IMR-90 (cell line): ENCODE measurements at regions not wholly inside any gene's neighbourhood (a gene's known extent, or its start where the extent isn't known, plus 50 kb on each side); places are given as distances from the start of the nearest gene placed in this dataset.

ENCODE experiments used
- ATAC-seq: fragments of 200-7000 bp; cut with Tn5 transposase; 2 replicates; pipeline ENCODE4 v1.9.1; 2020; ENCODE audit warnings: low read depth, mild to moderate bottlenecking, moderate library complexity
- BruUV-seq: library from RNA; stranded (reverse); fragments of 400-500 nt; replicated peaks from 2 replicates; lab custom pipeline; 2021; lab: Mats Ljungman, UMichigan
- CTCF ChIA-PET: fragments of 300-600 bp; formaldehyde crosslinking; extraction: SDS; loops from one replicate; lab custom pipeline; 2021; ENCODE audit warnings: antibody characterized with exemption; lab: Yijun Ruan, JAX
- POLR2A ChIA-PET: fragments of 300-600 bp; sonication (Branson Sonifier 250); formaldehyde crosslinking; loops from one replicate; lab custom pipeline; 2022; ENCODE audit warnings: antibody characterized with exemption; ENCODE audit not compliant: unreplicated experiment; lab: Charles Lee
- DNase-seq: peaks from one replicate; pipeline ENCODE4 v3.0.0; 2013
- H2AFZ ChIP-seq: replicated peaks from 2 replicates; pipeline ENCODE3; 2013; ENCODE audit warnings: low read length, mild to moderate bottlenecking; ENCODE audit not compliant: poor library complexity
- H2AK5ac ChIP-seq: 2 replicates; pipeline ENCODE4 v1.6.1; 2013; ENCODE audit warnings: low read depth, low read length, inconsistent platforms
- H2AK9ac ChIP-seq: replicated peaks from 2 replicates; pipeline ENCODE3; 2013; ENCODE audit warnings: mild to moderate bottlenecking, low read depth, low read length, moderate library complexity; ENCODE audit not compliant: poor library complexity
- H2BK120ac ChIP-seq: 2 replicates; pipeline ENCODE4 v1.6.1; 2013; ENCODE audit warnings: low read depth, low read length, inconsistent platforms
- H2BK15ac ChIP-seq: 3 replicates; pipeline ENCODE4 v1.6.1; 2013; ENCODE audit warnings: low read depth, low read length, inconsistent platforms
- H2BK20ac ChIP-seq: 2 replicates; pipeline ENCODE4 v1.6.1; 2013; ENCODE audit warnings: low read depth, mild to moderate bottlenecking, inconsistent platforms, low read length, moderate library complexity
- H2BK5ac ChIP-seq: 2 replicates; pipeline ENCODE4 v1.6.1; 2013; ENCODE audit warnings: mild to moderate bottlenecking, low read depth, low read length, inconsistent platforms; ENCODE audit not compliant: poor library complexity, severe bottlenecking
- H3K14ac ChIP-seq: replicated peaks from 2 replicates; pipeline ENCODE4 v1.6.1; 2013; ENCODE audit warnings: low read depth, low read length, inconsistent platforms
- H3K18ac ChIP-seq: 2 replicates; pipeline ENCODE4 v1.6.1; 2013; ENCODE audit warnings: low read depth, low read length, control low read depth
- H3K23ac ChIP-seq: 2 replicates; pipeline ENCODE4 v1.6.1; 2013; ENCODE audit warnings: low read depth, low read length, inconsistent platforms
- H3K27ac ChIP-seq: 2 replicates; pipeline ENCODE4 v1.5.1; 2013; ENCODE audit warnings: mild to moderate bottlenecking, control low read depth, low read length; ENCODE audit not compliant: insufficient read depth
- H3K27me3 ChIP-seq: 2 replicates; pipeline ENCODE4 v1.6.1; 2013; ENCODE audit warnings: low read length; ENCODE audit not compliant: control insufficient read depth, insufficient read depth
- H3K36me3 ChIP-seq: 2 replicates; pipeline ENCODE4 v1.6.1; 2013; ENCODE audit warnings: low read length, mixed read lengths; ENCODE audit not compliant: control insufficient read depth, insufficient read depth
- H3K4ac ChIP-seq: 2 replicates; pipeline ENCODE4 v1.6.1; 2013; ENCODE audit warnings: low read depth, low read length, inconsistent platforms
- H3K4me1 ChIP-seq: 2 replicates; pipeline ENCODE4 v1.6.1; 2013; ENCODE audit warnings: low read length, mixed read lengths; ENCODE audit not compliant: control insufficient read depth, insufficient read depth
- H3K4me2 ChIP-seq: 2 replicates; pipeline ENCODE4 v1.6.1; 2013; ENCODE audit warnings: low read depth, mild to moderate bottlenecking, control low read depth, low read length, moderate library complexity
- H3K4me3 ChIP-seq: 2 replicates; pipeline ENCODE4 v1.5.1; 2013; ENCODE audit warnings: low read depth, mild to moderate bottlenecking, control low read depth, low read length, moderate library complexity; ENCODE audit not compliant: insufficient read depth
- H3K56ac ChIP-seq: 2 replicates; pipeline ENCODE4 v1.6.1; 2013; ENCODE audit warnings: low read length, inconsistent platforms; ENCODE audit not compliant: insufficient read depth; ENCODE audit errors: extremely low read depth
- H3K79me1 ChIP-seq, 2 experiments: 2 replicates each; pipeline ENCODE4 v1.6.1; 2013; ENCODE audit warnings: low read length in 2 of 2, inconsistent platforms in 1 of 2, low read depth in 1 of 2
- H3K9ac ChIP-seq: 2 replicates; pipeline ENCODE4 v1.6.1; 2013; ENCODE audit warnings: low read depth, low read length, control low read depth
- H3K9me1 ChIP-seq: 2 replicates; pipeline ENCODE4 v1.6.1; 2013; ENCODE audit warnings: low read length, inconsistent platforms; ENCODE audit not compliant: insufficient read depth
- H3K9me3 ChIP-seq: 2 replicates; pipeline ENCODE4 v1.6.1; 2013; ENCODE audit warnings: low read length; ENCODE audit not compliant: control insufficient read depth, insufficient read depth
- H4K20me1 ChIP-seq: 2 replicates; pipeline ENCODE4 v1.6.1; 2013; ENCODE audit warnings: low read length, inconsistent platforms; ENCODE audit not compliant: insufficient read depth
- H4K5ac ChIP-seq: 2 replicates; pipeline ENCODE4 v1.6.1; 2013; ENCODE audit warnings: mild to moderate bottlenecking, low read depth, low read length, control low read depth
- H4K8ac ChIP-seq, 2 experiments: 2 replicates each; pipeline ENCODE4 v1.6.1; 2013; ENCODE audit warnings: low read depth in 2 of 2, low read length in 2 of 2, control low read depth in 1 of 2, inconsistent platforms in 1 of 2
- H4K91ac ChIP-seq: 2 replicates; pipeline ENCODE4 v1.6.1; 2013; ENCODE audit warnings: low read depth, low read length, inconsistent platforms; ENCODE audit not compliant: insufficient read depth
- FOS ChIP-seq: fragments of 150-350 bp; IDR thresholded peaks from 2 replicates; pipeline ENCODE4 v1.6.1; 2016; ENCODE audit warnings: low read depth, low read length
- MAZ ChIP-seq: IDR thresholded peaks from 2 replicates; pipeline ENCODE4 v1.6.1; 2012; ENCODE audit warnings: low read depth, mild to moderate bottlenecking, low read length, improper control_type of control experiment, moderate library complexity, borderline replicate concordance
- WGBS, 2 experiments: methylation state at CpG; one replicate each; pipeline versions ENCODE4 v1.1.5 to v1.1.7; 2013; ENCODE audit warnings: missing lambda C conversion rate in 2 of 2; ENCODE audit not compliant: insufficient read length in 1 of 2; ENCODE audit errors: extremely low coverage in 2 of 2; 5-methylcytosine and 5-hydroxymethylcytosine counted together
- dilution Hi-C: fragments of 300-500 bp; cut with HindIII; formaldehyde crosslinking; loops from one replicate; pipeline ENCODE4 v1.14.3; 2018; ENCODE audit warnings: low sequenced_read_pairs; ENCODE audit not compliant: unreplicated experiment
- in situ Hi-C: fragments of 300-500 bp; cut with MboI; formaldehyde crosslinking; loops from 3 replicates; pipeline ENCODE4 v1.14.3; 2019; ENCODE audit warnings: low sequenced_read_pairs, inconsistent platforms, mixed read lengths
- intact Hi-C: fragments of 100-400 bp; cut with micrococcal nuclease; formaldehyde crosslinking; loops from 2 replicates; pipeline ENCODE4 v1.10.0; 2022

GRCh38 chr9:119758241-119758640, 389.0 kb upstream of the BRINP1 start:
- dilution Hi-C loops (no loop called here), in situ Hi-C loops (no loop called here), intact Hi-C loops (no loop called here)
- H3K27ac ChIP-seq, result no peak overlapping the region
- H2BK120ac ChIP-seq, result no peak overlapping the region
- H3K4me1 ChIP-seq, result no peaks in the 10 kb centered on the region
- H3K18ac ChIP-seq, result no peak overlapping the region
- H4K5ac ChIP-seq, result no peak overlapping the region
- no TSS peak for BruUV-seq
- no peak for DNase-seq
- no peak overlapping the region for H3K23ac ChIP-seq
- no peaks in the 10 kb centered on the region for H3K27me3 ChIP-seq
- H2AFZ ChIP-seq, result no peak overlapping the region
- H3K9me3 ChIP-seq, result peaks cover 6% of the 10 kb centered on the region; the same call in 1 of the 2 replicates
- no peak overlapping the region for H2BK15ac ChIP-seq
- TF ChIP-seq MAZ (no peak), FOS (no peak)
- no peak overlapping the region for H3K14ac ChIP-seq
- no peak overlapping the region for H4K91ac ChIP-seq
- no peak overlapping the region for H3K4ac ChIP-seq
- no peak overlapping the region for H2AK5ac ChIP-seq
- no peak overlapping the region for H3K9ac ChIP-seq
- no peaks in the 10 kb centered on the region for H4K20me1 ChIP-seq
- H3K4me2 ChIP-seq, result no peak overlapping the region
- H3K36me3 ChIP-seq, result no peaks in the 10 kb centered on the region
- ChIA-PET CTCF (no interaction called here), POLR2A (no interaction called here)
- H4K8ac ChIP-seq, result no peak overlapping the region
- H2BK20ac ChIP-seq, result no peak overlapping the region
- H3K79me1 ChIP-seq, result no peaks in the 10 kb centered on the region
- no peaks in the 10 kb centered on the region for H3K9me1 ChIP-seq
- no peak overlapping the region for H3K56ac ChIP-seq
- WGBS, 2 experiments, result no CpG with 5 or more reads among the region's 3 CpGs
- H2AK9ac ChIP-seq, result no peak overlapping the region
- no peak overlapping the region for H2BK5ac ChIP-seq
- H3K4me3 ChIP-seq, result no peak overlapping the region
- no peak for ATAC-seq
